Lower lobe of right lung (tissue), 2 donors: ENCODE measurements at regions not wholly inside any gene's neighbourhood (a gene's known extent, or its start where the extent isn't known, plus 50 kb on each side); places are given as distances from the start of the nearest gene placed in this dataset.
"Not testable (repeated sequence)": the region's sequence is repeated elsewhere in the genome, so short reads cannot be mapped to it uniquely, and the experiment has no call there.

Experiments used
- ATAC-seq, 2 donors: fragments of 200-7000 bp; cut with Tn5 transposase; one replicate each; pipeline ENCODE4 v1.9.1; 2020 to 2022; ENCODE audit warnings: mild to moderate bottlenecking in 2 of 2, moderate library complexity in 2 of 2
- DNase-seq: peaks from one replicate; pipeline ENCODE4 v3.0.0-alpha.2; 2020
- H3K27ac ChIP-seq: fragments of 200-600 bp; one replicate; pipeline ENCODE4 v1.8.0; 2022
- H3K27me3 ChIP-seq: fragments of 200-600 bp; one replicate; pipeline ENCODE4 v1.8.0; 2022; ENCODE audit warnings: low read depth
- H3K36me3 ChIP-seq: fragments of 200-600 bp; one replicate; pipeline ENCODE4 v1.8.0; 2022; ENCODE audit warnings: mild to moderate bottlenecking
- H3K4me1 ChIP-seq: fragments of 200-600 bp; one replicate; pipeline ENCODE4 v1.8.0; 2022
- H3K4me3 ChIP-seq: fragments of 200-600 bp; one replicate; pipeline ENCODE4 v1.8.0; 2022; ENCODE audit warnings: mild to moderate bottlenecking
- H3K9me3 ChIP-seq: fragments of 200-600 bp; one replicate; pipeline ENCODE4 v1.8.0; 2022
- intact Hi-C: fragments of 100-400 bp; cut with DNase I; formaldehyde crosslinking; loops from one replicate; pipeline ENCODE4 v1.11.0; 2022
- TF ChIP-seq, protein P1 (sequence below): fragments of 200-600 bp; IDR thresholded peaks from one replicate; pipeline ENCODE4 v1.8.0; 2022; ENCODE audit warnings: antibody characterized with exemption, mild to moderate bottlenecking
- donor health status: DM: no; HTN: yes; CAD: no; lungs with severe emphysema.

DNA sequence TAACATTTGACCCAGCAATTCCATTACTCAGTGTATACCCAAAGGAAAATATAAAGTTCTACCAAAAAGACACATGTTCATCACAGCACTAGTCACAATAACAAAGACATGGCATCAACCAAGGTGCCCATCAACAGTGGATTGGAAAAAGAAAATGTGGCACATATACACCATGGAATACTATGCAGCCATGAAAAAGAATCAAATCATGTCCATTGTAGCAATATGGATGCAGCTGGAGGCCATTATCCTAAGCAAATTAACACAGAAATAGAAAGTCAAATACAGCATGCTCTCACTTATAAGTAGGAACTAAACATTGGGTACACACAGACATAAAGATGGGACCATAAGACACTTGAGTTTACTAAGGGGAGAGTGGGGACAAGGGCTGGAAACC is 441.9 kb upstream of the ID4 start:
- H3K27me3 ChIP-seq: no peaks in the 10 kb centered on the region
- TF ChIP-seq, protein P1, sequence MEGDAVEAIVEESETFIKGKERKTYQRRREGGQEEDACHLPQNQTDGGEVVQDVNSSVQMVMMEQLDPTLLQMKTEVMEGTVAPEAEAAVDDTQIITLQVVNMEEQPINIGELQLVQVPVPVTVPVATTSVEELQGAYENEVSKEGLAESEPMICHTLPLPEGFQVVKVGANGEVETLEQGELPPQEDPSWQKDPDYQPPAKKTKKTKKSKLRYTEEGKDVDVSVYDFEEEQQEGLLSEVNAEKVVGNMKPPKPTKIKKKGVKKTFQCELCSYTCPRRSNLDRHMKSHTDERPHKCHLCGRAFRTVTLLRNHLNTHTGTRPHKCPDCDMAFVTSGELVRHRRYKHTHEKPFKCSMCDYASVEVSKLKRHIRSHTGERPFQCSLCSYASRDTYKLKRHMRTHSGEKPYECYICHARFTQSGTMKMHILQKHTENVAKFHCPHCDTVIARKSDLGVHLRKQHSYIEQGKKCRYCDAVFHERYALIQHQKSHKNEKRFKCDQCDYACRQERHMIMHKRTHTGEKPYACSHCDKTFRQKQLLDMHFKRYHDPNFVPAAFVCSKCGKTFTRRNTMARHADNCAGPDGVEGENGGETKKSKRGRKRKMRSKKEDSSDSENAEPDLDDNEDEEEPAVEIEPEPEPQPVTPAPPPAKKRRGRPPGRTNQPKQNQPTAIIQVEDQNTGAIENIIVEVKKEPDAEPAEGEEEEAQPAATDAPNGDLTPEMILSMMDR: no peak
- peaks cover 6% of the 10 kb centered on the region for H3K9me3 ChIP-seq
- no peak overlapping the region for H3K27ac ChIP-seq
- no peak overlapping the region for H3K4me3 ChIP-seq
- intact Hi-C loops: no loop called here
- ATAC-seq (no peak), DNase-seq (no peak)
- no peaks in the 10 kb centered on the region for H3K36me3 ChIP-seq
- H3K4me1 ChIP-seq: no peaks in the 10 kb centered on the region

DNA sequence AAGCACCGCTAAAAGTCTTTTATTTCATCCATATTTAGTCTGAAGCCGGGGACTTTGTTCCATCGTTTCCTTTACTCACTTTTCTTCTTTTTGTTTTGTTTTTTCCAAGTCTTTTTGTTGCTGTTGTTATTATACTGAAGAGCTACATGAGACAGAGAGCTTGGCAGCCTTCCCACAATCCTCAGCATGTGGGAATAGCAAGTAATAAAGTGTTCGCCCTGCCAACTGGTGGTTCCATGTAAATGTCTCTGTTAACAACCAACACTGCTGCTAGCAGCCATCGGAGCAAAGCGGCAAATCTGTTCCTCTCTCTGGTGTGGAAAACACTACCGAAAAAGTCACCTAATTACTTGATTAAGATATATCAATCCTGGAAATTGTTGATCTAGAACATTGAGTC is 437.8 kb upstream of the ID4 start:
- Histone ChIP-seq H3K9me3 (peaks cover 15% of the 10 kb centered on the region), H3K27ac (no peak overlapping the region), H3K36me3 (no peaks in the 10 kb centered on the region), H3K4me1 (no peaks in the 10 kb centered on the region), H3K27me3 (no peaks in the 10 kb centered on the region), H3K4me3 (no peak overlapping the region)
- DNase-seq (no peak), ATAC-seq (no peak)
- intact Hi-C loops: no loop called here
- TF ChIP-seq, protein P1: no peak

DNA sequence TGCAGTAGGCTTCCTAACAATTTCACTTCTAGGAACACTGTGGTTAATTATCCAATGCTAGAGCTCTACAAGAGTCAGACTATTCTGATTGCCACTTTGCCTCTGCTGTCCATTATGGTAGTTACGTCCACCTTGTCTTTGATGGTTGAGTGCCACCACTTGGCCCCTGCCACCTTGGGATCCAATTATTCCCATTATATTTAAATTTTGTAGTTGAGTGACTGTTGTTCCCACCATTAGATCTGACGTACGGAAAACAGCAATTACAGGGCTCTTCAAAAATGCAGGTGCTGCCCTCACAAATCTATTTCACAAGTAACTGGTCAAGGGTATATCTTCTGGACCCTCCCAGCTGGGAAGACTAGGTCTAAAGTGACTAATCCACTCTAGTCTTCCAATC is 432.3 kb upstream of the ID4 start:
- DNase-seq, intact Hi-C loops, ATAC-seq: not testable (repeated sequence)

DNA sequence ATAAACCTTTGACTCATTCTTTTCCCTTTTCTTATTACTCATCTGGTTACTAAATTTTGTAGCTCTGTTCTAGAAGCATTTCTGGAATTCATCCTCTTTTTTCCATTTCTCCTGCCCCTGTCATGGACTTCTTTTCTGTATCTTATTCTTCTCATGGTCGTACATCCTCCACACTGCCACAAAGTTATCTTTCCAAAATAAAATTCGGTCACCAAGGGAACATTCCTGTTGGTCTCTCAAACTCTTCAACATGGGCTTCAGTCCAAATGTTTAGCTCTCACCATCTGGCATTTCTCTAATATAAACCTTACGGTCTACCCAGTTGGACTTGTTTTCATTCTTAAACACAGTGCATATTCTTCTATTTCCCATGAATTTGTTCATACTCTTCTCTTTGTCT is 428.8 kb upstream of the ID4 start:
- Histone ChIP-seq H3K36me3 (no peaks in the 10 kb centered on the region), H3K4me3 (no peak overlapping the region), H3K27me3 (no peaks in the 10 kb centered on the region), H3K4me1 (no peaks in the 10 kb centered on the region), H3K9me3 (peaks cover 24% of the 10 kb centered on the region), H3K27ac (no peak overlapping the region)
- DNase-seq (no peak), ATAC-seq (no peak)
- TF ChIP-seq, protein P1: no peak
- intact Hi-C loops: no loop called here

More for the DNA sequence above, 432.3 kb upstream of the ID4 start:
- H3K4me1 ChIP-seq, H3K27ac ChIP-seq, H3K27me3 ChIP-seq, H3K4me3 ChIP-seq, H3K36me3 ChIP-seq: not testable (repeated sequence)
- H3K9me3 ChIP-seq: peaks cover 24% of the 10 kb centered on the region

DNA sequence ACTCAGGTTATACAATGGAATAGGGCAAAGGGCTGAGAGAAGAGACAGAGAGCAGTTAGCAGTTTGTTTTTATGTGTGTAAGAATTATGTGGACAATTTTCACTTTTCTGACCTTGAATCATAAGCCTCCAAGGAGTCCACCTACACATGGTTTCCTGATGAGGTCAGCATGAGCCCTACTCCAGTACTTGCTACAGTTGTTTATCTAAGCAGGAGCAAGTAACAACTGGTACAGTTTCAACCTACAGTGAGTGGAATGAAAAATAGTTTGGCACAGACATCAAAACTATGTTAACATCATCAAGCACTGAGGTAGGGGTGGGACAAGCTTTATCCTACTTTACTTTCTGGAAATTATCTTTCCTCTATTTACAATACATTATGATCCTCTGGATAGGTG is 426.7 kb upstream of the ID4 start:
- TF ChIP-seq, protein P1: no peak
- peak; percentile 79 to 97 for ATAC-seq
- DNase-seq: no peak
- no peaks in the 10 kb centered on the region for H3K27me3 ChIP-seq
- peaks cover 4% of the 10 kb centered on the region for H3K9me3 ChIP-seq
- no peak overlapping the region for H3K27ac ChIP-seq
- H3K4me3 ChIP-seq: no peak overlapping the region
- intact Hi-C loops: no loop called here
- no peaks in the 10 kb centered on the region for H3K36me3 ChIP-seq
- no peaks in the 10 kb centered on the region for H3K4me1 ChIP-seq

DNA sequence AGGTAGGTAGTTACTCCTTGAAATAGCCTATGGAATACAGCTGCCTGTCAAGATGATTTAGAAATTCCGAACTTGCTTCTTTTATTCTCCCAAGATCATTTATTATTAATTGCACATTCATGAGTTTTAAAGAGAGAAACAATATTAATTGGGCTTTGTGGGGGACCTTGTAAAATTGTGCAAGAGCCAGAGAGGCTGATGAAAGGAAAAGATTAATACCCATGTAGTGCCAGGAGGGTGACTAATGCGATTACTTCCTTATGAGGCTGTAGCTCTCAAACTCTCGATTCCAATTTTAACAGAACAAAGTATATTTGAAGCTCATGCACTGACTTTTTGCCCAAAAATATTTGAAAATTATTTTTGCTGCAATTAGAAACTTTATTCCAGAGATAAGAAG is 423.8 kb upstream of the ID4 start:
- H3K27me3 ChIP-seq: no peaks in the 10 kb centered on the region
- no peaks in the 10 kb centered on the region for H3K4me1 ChIP-seq
- H3K27ac ChIP-seq: no peak overlapping the region
- intact Hi-C loops: no loop called here
- no peak for ATAC-seq
- H3K4me3 ChIP-seq: no peak overlapping the region
- H3K9me3 ChIP-seq: no peaks in the 10 kb centered on the region
- TF ChIP-seq, protein P1: no peak
- H3K36me3 ChIP-seq: no peaks in the 10 kb centered on the region
- no peak for DNase-seq
